K562 (cell line): ENCODE measurements at regions not wholly inside any gene's neighbourhood (a gene's known extent, or its start where the extent isn't known, plus 50 kb on each side); places are given as distances from the start of the nearest gene placed in this dataset.
"Not testable (repeated sequence)": the region's sequence is repeated elsewhere in the genome, so short reads cannot be mapped to it uniquely, and the experiment has no call there.

Experiments
- ATAC-seq: fragments of 200-7000 bp; cut with Tn5 transposase; 3 replicates; pipeline ENCODE4 v1.9.1; 2020; ENCODE audit warnings: moderate library complexity
- BruUV-seq: library from RNA; stranded (reverse); fragments of 400-500 nt; replicated peaks from 2 replicates; lab custom pipeline; 2021; lab: Mats Ljungman, UMichigan
- CTCF ChIA-PET: fragments of 300-600 bp; formaldehyde crosslinking; extraction: SDS; loops from one replicate; lab custom pipeline; 2021; ENCODE audit warnings: low intra/inter-chr PET ratio; lab: Yijun Ruan, JAX
- POLR2A ChIA-PET: fragments of 300-600, 350-650 bp; sonication (Branson Sonifier 250); formaldehyde crosslinking; extraction: SDS; loops from one replicate; lab custom pipeline; 2021; ENCODE audit warnings: antibody characterized with exemption, inconsistent platforms; lab: Yijun Ruan, JAX
- DNase-seq, 4 experiments: peaks; one replicate each; pipeline versions ENCODE4 v3.0.0 to v3.0.0-alpha.2; 2011 to 2018; ENCODE audit warnings: low spot score in 3 of 4, mixed read lengths in 3 of 4; ENCODE audit errors: extremely low read depth in 1 of 4
- FAIRE-seq: peaks from 2 replicates; lab custom pipeline; 2011; peaks lifted over from hg19 to GRCh38; lab: Jason Lieb, UNC
- H2AFZ ChIP-seq: 2 replicates; pipeline ENCODE4 v1.6.0; 2011; ENCODE audit warnings: low read depth, low read length, control low read depth, inconsistent platforms
- H3K27ac ChIP-seq: fragments of 200-600 bp; 3 replicates; pipeline ENCODE4 v1.8.0; 2011; ENCODE audit warnings: low read depth, mild to moderate bottlenecking, control low read depth, inconsistent platforms, low read length, moderate library complexity, mixed read lengths; ENCODE audit errors: extremely low read depth
- H3K27me3 ChIP-seq, 2 experiments: fragments of 300-600 bp in 1 of 2; 2 replicates in 1 of 2; 3 replicates in 1 of 2; pipeline versions ENCODE4 v1.6.0 to v1.8.0; 2011; ENCODE audit warnings: inconsistent platforms in 2 of 2, low read length in 2 of 2, mild to moderate bottlenecking in 1 of 2, mixed read lengths in 1 of 2, moderate library complexity in 1 of 2; ENCODE audit not compliant: control insufficient read depth in 2 of 2, insufficient read depth in 2 of 2
- H3K36me3 ChIP-seq: fragments of 300-600 bp; 3 replicates; pipeline ENCODE4 v1.8.0; 2011; ENCODE audit warnings: mild to moderate bottlenecking, low read length, inconsistent platforms; ENCODE audit not compliant: control insufficient read depth, insufficient read depth
- H3K4me1 ChIP-seq, 2 experiments: fragments of 200-600 bp in 1 of 2; replicated peaks in 1 of 2; 2 replicates in 1 of 2; 3 replicates in 1 of 2; pipeline versions ENCODE4 v1.5.1 to v1.8.0; 2011; ENCODE audit warnings: inconsistent platforms in 2 of 2, low read length in 2 of 2, mild to moderate bottlenecking in 1 of 2, mixed read lengths in 1 of 2, moderate library complexity in 1 of 2; ENCODE audit not compliant: control insufficient read depth in 2 of 2, insufficient read depth in 2 of 2
- H3K4me2 ChIP-seq: 2 replicates; pipeline ENCODE4 v1.6.1; 2011; ENCODE audit warnings: low read length, control low read depth, inconsistent platforms, mixed read lengths; ENCODE audit not compliant: insufficient read depth
- H3K4me3 ChIP-seq: fragments of 200-600 bp; sonication (generic), shearing (Covaris generic); 2 replicates; pipeline ENCODE4 v1.5.1; 2016; ENCODE audit warnings: control low read depth, inconsistent platforms
- H3K79me2 ChIP-seq: fragments of 200-600 bp; 3 replicates; pipeline ENCODE4 v1.8.0; 2011; ENCODE audit warnings: low read length, inconsistent platforms; ENCODE audit not compliant: control insufficient read depth, insufficient read depth
- H3K9ac ChIP-seq, 2 experiments: 2 replicates each; pipeline versions ENCODE4 v1.6.0 to v1.6.1; 2011; ENCODE audit warnings: low read depth in 2 of 2, low read length in 2 of 2, control low read depth in 1 of 2, inconsistent platforms in 1 of 2, mild to moderate bottlenecking in 1 of 2, mixed read lengths in 1 of 2; ENCODE audit not compliant: insufficient read depth in 1 of 2
- H3K9me1 ChIP-seq: one replicate; pipeline ENCODE4 v1.6.0; 2011; ENCODE audit warnings: inconsistent platforms, mild to moderate bottlenecking, low read length, moderate library complexity; ENCODE audit not compliant: control insufficient read depth, insufficient read depth
- H3K9me3 ChIP-seq: replicated peaks from 2 replicates; pipeline ENCODE4 v1.5.1; 2011; ENCODE audit warnings: low read depth, low read length, inconsistent platforms; ENCODE audit not compliant: control insufficient read depth, insufficient read depth
- H4K20me1 ChIP-seq: replicated peaks from 2 replicates; pipeline ENCODE4 v1.6.1; 2011; ENCODE audit warnings: low read length, inconsistent platforms, mixed read lengths; ENCODE audit not compliant: control insufficient read depth, insufficient read depth
- ARID3B ChIP-seq: fragments of 250-450 bp; sonication (Bioruptor Pico); IDR thresholded peaks from 2 replicates; pipeline ENCODE4 v1.4.0; 2020; ENCODE audit warnings: borderline replicate concordance
- CTCF ChIP-seq, 3 experiments: IDR thresholded peaks in 2 of 3; conservative IDR thresholded peaks in 1 of 3; 2 replicates each; pipeline ENCODE4 v1.5.1; 2011 to 2012; ENCODE audit warnings: low read length in 3 of 3, mild to moderate bottlenecking in 3 of 3, control low read depth in 2 of 3, improper control_type of control experiment in 1 of 3, inconsistent platforms in 1 of 3, low read depth in 1 of 3, mixed read lengths in 1 of 3, moderate library complexity in 1 of 3; ENCODE audit not compliant: insufficient read depth in 2 of 3
- E2F3 ChIP-seq: fragments of 250-450 bp; sonication (Bioruptor Pico); IDR thresholded peaks from 2 replicates; pipeline ENCODE4 v1.4.0; 2020; ENCODE audit warnings: mild to moderate bottlenecking
- GTF2A2 ChIP-seq: IDR thresholded peaks from 2 replicates; pipeline ENCODE4 v1.6.1; 2016; ENCODE audit warnings: mild to moderate bottlenecking, missing genetic modification characterization, missing compliant biosample characterization
- HDAC2 ChIP-seq: fragments of 450-650 bp; IDR thresholded peaks from 2 replicates; pipeline ENCODE4 v1.6.1; 2016; ENCODE audit warnings: mild to moderate bottlenecking
- NR4A1 ChIP-seq, 2 experiments: fragments of 250-450 bp in 1 of 2; fragments of 450-650 bp in 1 of 2; sonication (Bioruptor Pico) in 1 of 2; IDR thresholded peaks; 2 replicates each; pipeline versions ENCODE4 v1.4.0 to v1.6.1; 2016 to 2020; ENCODE audit warnings: mild to moderate bottlenecking in 2 of 2, missing compliant biosample characterization in 1 of 2, missing genetic modification characterization in 1 of 2, moderate library complexity in 1 of 2
- RAD21 ChIP-seq, 2 experiments: fragments of 250-450 bp in 1 of 2; fragments of 450-650 bp in 1 of 2; sonication (Bioruptor Pico) in 1 of 2; formaldehyde crosslinking in 1 of 2; IDR thresholded peaks in 1 of 2; conservative IDR thresholded peaks in 1 of 2; 2 replicates each; pipeline versions ENCODE4 v1.4.0 to v1.8.0; 2020 to 2022; ENCODE audit warnings: mild to moderate bottlenecking in 2 of 2, moderate library complexity in 1 of 2
- RAD51 ChIP-seq: fragments of 450-650 bp; IDR thresholded peaks from 2 replicates; pipeline ENCODE4 v1.7.1; 2016; ENCODE audit warnings: low read depth, mild to moderate bottlenecking, borderline replicate concordance
- SMAD1 ChIP-seq: fragments of 150-350 bp; IDR thresholded peaks from 2 replicates; pipeline ENCODE4 v1.6.1; 2014; ENCODE audit warnings: low read length, low read depth; ENCODE audit not compliant: partially characterized antibody
- SNRNP70 ChIP-seq: fragments of 200-400 bp; formaldehyde crosslinking; optimal IDR thresholded peaks from 2 replicates; pipeline ENCODE3; 2017; ENCODE audit warnings: low read depth, low read length
- TCFL5 ChIP-seq: fragments of 250-450 bp; sonication (Bioruptor Pico); conservative IDR thresholded peaks from 2 replicates; pipeline ENCODE4 v1.6.1; 2021; ENCODE audit warnings: mild to moderate bottlenecking, moderate library complexity, matching md5 sums
- WGBS: fragments of 100-300 bp; shearing (Covaris generic); methylation state at CpG from one replicate; pipeline ENCODE4 v1.1.6; 2016; ENCODE audit warnings: low coverage, mixed read lengths; ENCODE audit not compliant: insufficient coverage; ENCODE audit errors: missing lambda C conversion rate; 5-methylcytosine and 5-hydroxymethylcytosine counted together
- in situ Hi-C: fragments of 300-500 bp; cut with MboI; formaldehyde crosslinking; loops from 4 replicates; pipeline ENCODE4 v1.15.0; 2018; ENCODE audit warnings: inconsistent platforms, mixed read lengths
- intact Hi-C: fragments of 100-400 bp; cut with micrococcal nuclease; formaldehyde crosslinking; loops from 2 replicates; pipeline ENCODE4 v1.14.2; 2022

- CTCF ChIA-PET, result no interaction called here
- in situ Hi-C loops (no loop called here), intact Hi-C loops (no loop called here)
- 17% methylated on average over 11 of the region's 16 CpGs for WGBS
- ATAC-seq, result no peak
- no peak for FAIRE-seq
- Histone ChIP-seq H3K27ac (no peak overlapping the region), H3K9me1 (no peaks in the 10 kb centered on the region)
- peak; percentile 10 to 34 (median 12) for DNase-seq
- TF ChIP-seq TCFL5 (CRISPR knock-in tag), result no peak
- no peak for TF ChIP-seq HDAC2
- TF ChIP-seq GTF2A2 (tag), result no peak
- TF ChIP-seq SMAD1, result no peak
- TF ChIP-seq E2F3, result no peak
- TF ChIP-seq ARID3B (CRISPR knock-in tag), result no peak
- peak in 1 of 2 experiments; percentile 43; a peak in 2 of 4 replicates for TF ChIP-seq RAD21 (CRISPR knock-in tag; conservative IDR thresholded peaks at IDR 0.05 in 1 of 2, IDR thresholded peaks at IDR 0.05 in 1 of 2)
- no peak for TF ChIP-seq RAD51
- no peak for TF ChIP-seq NR4A1 (CRISPR knock-in tag; IDR thresholded peaks at IDR 0.05)
- TF ChIP-seq NR4A1 (tag; IDR thresholded peaks at IDR 0.05), result no peak
- TF ChIP-seq CTCF (IDR thresholded peaks at IDR 0.05 in 2 of 3, conservative IDR thresholded peaks at IDR 0.05 in 1 of 3; ENCODE audit: insufficient read depth in 2 of 3, low read depth in 1 of 3, low read length in 3 of 3), result peak in 2 of 3 experiments; percentile 38 to 52; a peak in 3 of 6 replicates
- TF ChIP-seq SNRNP70, result no peak
- TF ChIP-seq, all 486 proteins: peak for 2
- BruUV-seq, result no TSS peak
- Histone ChIP-seq H3K79me2 (no peaks in the 10 kb centered on the region), H3K9ac (no peak overlapping the region), H3K4me2 (no peak overlapping the region), H2AFZ (no peak overlapping the region), H3K27me3 (no peaks in the 10 kb centered on the region), H4K20me1 (no peaks in the 10 kb centered on the region), H3K9me3 (no peaks in the 10 kb centered on the region), H3K4me1 (no peaks in the 10 kb centered on the region), H3K4me3 (no peak overlapping the region), H3K36me3 (no peaks in the 10 kb centered on the region)
- POLR2A ChIA-PET, result no interaction called here
Observed at GRCh38 chr15:46091860-46092450, 457.1 kb downstream of the SQOR start.

DNA sequence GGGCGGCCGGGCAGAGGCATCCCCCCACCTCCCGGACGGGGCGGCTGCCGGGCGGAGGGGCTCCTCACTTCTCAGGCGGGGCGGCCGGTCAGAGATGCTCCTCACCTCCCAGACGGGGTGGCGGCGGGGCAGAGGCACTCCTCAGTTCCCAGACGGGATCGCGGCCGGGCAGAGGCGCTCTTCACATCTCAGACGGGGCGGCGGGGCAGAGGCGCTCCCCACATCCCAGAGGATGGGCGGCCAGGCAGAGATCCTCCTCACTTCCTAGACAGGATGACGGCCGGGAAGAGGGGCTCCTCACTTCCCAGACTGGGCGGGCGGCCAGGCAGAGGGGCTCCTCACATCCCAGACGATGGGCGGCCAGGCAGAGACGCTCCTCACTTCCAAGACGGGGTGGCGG lies 463.2 kb downstream of the SQOR start:
- POLR2A ChIA-PET, in situ Hi-C loops, ATAC-seq: not testable (repeated sequence)

More for the DNA sequence above, 463.2 kb downstream of the SQOR start:
- DNase-seq, H3K79me2 ChIP-seq, BruUV-seq, H3K4me2 ChIP-seq, H3K27me3 ChIP-seq, intact Hi-C loops, H2AFZ ChIP-seq, H3K4me1 ChIP-seq, H3K9ac ChIP-seq, CTCF ChIA-PET, H3K4me3 ChIP-seq, H3K36me3 ChIP-seq, FAIRE-seq, H3K9me1 ChIP-seq, H4K20me1 ChIP-seq, H3K27ac ChIP-seq, H3K9me3 ChIP-seq: not testable (repeated sequence)
- WGBS, result under 1% methylated on average over 16 of the region's 32 CpGs
